ENCODE measurements at regions not wholly inside any gene's neighbourhood (a gene's known extent, or its start where the extent isn't known, plus 50 kb on each side); places are given as distances from the start of the nearest gene placed in this dataset.

GRCh38 chr6:20044883-20045282 lies 167.4 kb downstream of the MBOAT1 start:
- Histone ChIP-seq H3K9me3 (peaks cover 0 to 4% (median 0%) of the 10 kb centered on the region in 4 donors), H3K27ac (no peak overlapping the region), H3K4me1 (no peaks in the 10 kb centered on the region), H3K4me3 (no peak overlapping the region), H3K36me3 (peaks cover 0 to 40% (median 0%) of the 10 kb centered on the region in 3 donors), H3K27me3 (no peaks in the 10 kb centered on the region)
- 97 to 100% methylated on average over 1 of the region's 1 CpG for WGBS, 2 donors
- DNase-seq (ENCODE audit: low spot score in 2 of 2), result no peak
- TF ChIP-seq CTCF (IDR thresholded peaks at IDR 0.05) (no peak), EP300 (IDR thresholded peaks at IDR 0.05) (no peak), POLR2A (IDR thresholded peaks at IDR 0.05) (no peak)

Measured in tibial nerve (tissue), 4 donors.